SU-DHL-6 (cell line): ENCODE measurements at regions not wholly inside any gene's neighbourhood (a gene's known extent, or its start where the extent isn't known, plus 50 kb on each side); places are given as distances from the start of the nearest gene placed in this dataset.

Experiments
- EZH2phosphoT487 ChIP-seq: fragments of 200-600 bp; sonication (generic), shearing (Covaris generic); conservative IDR thresholded peaks from 2 replicates; pipeline ENCODE4 v1.6.1; 2018; ENCODE audit warnings: mild to moderate bottlenecking, antibody characterized with exemption, low read length, moderate library complexity, mixed read lengths
- TF ChIP-seq, protein P1 (sequence below): fragments of 200-600 bp; sonication (generic); IDR thresholded peaks from one replicate; pipeline ENCODE4 v1.5.1; 2017; ENCODE audit warnings: antibody characterized with exemption, mild to moderate bottlenecking, low read length, moderate library complexity; ENCODE audit not compliant: insufficient read depth, poor library complexity, severe bottlenecking

DNA sequence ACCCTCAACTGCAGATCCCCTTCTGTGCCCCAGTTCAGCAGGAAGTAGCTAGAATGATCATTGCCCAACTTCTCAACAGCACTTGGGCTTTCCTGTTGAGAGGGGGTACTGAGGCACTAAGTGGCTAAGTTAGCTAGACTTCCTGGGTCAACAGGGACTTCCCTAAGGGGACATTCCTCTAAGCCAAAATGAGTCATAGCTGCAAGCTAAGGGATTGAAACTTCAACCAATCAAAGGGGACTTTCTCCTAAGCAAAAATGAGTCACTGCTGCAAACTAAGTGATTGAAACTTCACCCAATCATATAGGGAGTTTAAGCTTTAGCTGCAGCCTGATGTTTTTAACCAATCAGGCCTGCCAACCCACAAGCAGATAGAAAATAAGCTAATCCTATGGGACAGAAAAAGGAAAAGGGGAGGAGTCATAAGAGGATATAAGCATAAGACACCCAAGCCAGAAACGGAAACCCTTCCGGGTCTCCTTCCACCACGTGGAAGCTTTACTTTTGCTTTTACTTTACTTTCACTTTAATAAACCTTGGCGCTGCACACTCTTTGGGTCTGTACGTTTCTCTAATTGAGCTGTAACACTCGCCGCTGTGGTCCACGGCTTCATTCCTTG, 659.0 kb upstream of the HS3ST5 start:
- TF ChIP-seq, protein P1, sequence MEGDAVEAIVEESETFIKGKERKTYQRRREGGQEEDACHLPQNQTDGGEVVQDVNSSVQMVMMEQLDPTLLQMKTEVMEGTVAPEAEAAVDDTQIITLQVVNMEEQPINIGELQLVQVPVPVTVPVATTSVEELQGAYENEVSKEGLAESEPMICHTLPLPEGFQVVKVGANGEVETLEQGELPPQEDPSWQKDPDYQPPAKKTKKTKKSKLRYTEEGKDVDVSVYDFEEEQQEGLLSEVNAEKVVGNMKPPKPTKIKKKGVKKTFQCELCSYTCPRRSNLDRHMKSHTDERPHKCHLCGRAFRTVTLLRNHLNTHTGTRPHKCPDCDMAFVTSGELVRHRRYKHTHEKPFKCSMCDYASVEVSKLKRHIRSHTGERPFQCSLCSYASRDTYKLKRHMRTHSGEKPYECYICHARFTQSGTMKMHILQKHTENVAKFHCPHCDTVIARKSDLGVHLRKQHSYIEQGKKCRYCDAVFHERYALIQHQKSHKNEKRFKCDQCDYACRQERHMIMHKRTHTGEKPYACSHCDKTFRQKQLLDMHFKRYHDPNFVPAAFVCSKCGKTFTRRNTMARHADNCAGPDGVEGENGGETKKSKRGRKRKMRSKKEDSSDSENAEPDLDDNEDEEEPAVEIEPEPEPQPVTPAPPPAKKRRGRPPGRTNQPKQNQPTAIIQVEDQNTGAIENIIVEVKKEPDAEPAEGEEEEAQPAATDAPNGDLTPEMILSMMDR, result no peak
- no peak for TF ChIP-seq EZH2phosphoT487
